ENCODE measurements at regions not wholly inside any gene's neighbourhood (a gene's known extent, or its start where the extent isn't known, plus 50 kb on each side); places are given as distances from the start of the nearest gene placed in this dataset.

DNA sequence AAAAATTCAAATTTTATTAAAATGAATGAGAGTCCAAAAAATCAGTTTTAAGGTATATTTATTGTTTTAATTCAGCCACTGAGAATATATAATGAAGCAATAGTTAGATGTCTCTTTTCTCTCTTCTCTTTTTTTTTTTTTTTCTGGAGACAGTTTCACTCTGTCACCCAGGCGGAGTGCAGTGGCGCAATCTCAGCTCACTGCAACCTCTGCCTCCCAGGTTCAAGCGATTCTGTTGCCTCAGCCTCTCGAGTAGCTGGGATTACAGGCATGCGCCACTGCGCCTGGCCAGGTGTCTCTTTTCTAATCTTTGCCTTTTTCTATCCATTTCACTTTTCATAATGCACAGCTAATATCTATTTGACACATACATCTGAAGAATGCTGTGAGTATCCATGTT, 307.1 kb upstream of the RGS6 start:
- no peak for TF ChIP-seq POLR2A (IDR thresholded peaks at IDR 0.05; ENCODE audit: extremely low read depth, insufficient read length)
- TF ChIP-seq, protein P1, sequence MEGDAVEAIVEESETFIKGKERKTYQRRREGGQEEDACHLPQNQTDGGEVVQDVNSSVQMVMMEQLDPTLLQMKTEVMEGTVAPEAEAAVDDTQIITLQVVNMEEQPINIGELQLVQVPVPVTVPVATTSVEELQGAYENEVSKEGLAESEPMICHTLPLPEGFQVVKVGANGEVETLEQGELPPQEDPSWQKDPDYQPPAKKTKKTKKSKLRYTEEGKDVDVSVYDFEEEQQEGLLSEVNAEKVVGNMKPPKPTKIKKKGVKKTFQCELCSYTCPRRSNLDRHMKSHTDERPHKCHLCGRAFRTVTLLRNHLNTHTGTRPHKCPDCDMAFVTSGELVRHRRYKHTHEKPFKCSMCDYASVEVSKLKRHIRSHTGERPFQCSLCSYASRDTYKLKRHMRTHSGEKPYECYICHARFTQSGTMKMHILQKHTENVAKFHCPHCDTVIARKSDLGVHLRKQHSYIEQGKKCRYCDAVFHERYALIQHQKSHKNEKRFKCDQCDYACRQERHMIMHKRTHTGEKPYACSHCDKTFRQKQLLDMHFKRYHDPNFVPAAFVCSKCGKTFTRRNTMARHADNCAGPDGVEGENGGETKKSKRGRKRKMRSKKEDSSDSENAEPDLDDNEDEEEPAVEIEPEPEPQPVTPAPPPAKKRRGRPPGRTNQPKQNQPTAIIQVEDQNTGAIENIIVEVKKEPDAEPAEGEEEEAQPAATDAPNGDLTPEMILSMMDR (IDR thresholded peaks at IDR 0.05; ENCODE audit: low read depth, low read length): no peak
- no peak for TF ChIP-seq MYC (IDR thresholded peaks at IDR 0.05; ENCODE audit: low read depth, low read length)

Data from NB4 (cell line).